A673 (cell line): ENCODE measurements at regions not wholly inside any gene's neighbourhood (a gene's known extent, or its start where the extent isn't known, plus 50 kb on each side); places are given as distances from the start of the nearest gene placed in this dataset.

Experiments used
- EZH2 ChIP-seq: fragments of 200-600 bp; sonication (generic); IDR thresholded peaks from 2 replicates; pipeline ENCODE4 v1.6.1; 2017; ENCODE audit warnings: borderline replicate concordance, low read depth, mild to moderate bottlenecking, mixed read lengths, antibody characterized with exemption, low read length; ENCODE audit not compliant: poor library complexity, severe bottlenecking
- TF ChIP-seq, protein P1 (sequence below): fragments of 300-800, 200-600 bp; sonication (generic); conservative IDR thresholded peaks from 2 replicates; pipeline ENCODE4 v1.5.1; 2017; ENCODE audit warnings: low read depth, mild to moderate bottlenecking, antibody characterized with exemption, low read length, moderate library complexity, mixed read lengths

DNA sequence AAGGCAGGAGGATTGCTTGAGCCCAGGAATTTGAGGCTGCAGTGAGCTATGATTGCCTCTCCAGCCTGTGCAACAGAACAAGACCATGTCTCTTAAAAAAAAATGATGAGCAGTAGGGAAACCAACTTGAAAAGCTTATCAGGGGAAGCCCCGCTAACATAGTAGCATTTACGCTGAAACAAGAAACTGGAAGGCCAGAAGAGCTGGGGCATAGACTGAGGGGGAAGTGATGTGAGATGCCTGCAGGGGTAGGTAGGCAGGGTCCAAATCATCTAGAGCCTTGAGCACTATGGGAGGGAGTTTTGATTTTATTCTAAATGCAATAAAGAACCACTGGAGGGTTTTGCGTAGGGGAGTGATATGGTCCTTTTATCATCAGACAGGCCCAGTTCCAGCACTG is 139.3 kb downstream of the CYB561 start:
- TF ChIP-seq, protein P1, sequence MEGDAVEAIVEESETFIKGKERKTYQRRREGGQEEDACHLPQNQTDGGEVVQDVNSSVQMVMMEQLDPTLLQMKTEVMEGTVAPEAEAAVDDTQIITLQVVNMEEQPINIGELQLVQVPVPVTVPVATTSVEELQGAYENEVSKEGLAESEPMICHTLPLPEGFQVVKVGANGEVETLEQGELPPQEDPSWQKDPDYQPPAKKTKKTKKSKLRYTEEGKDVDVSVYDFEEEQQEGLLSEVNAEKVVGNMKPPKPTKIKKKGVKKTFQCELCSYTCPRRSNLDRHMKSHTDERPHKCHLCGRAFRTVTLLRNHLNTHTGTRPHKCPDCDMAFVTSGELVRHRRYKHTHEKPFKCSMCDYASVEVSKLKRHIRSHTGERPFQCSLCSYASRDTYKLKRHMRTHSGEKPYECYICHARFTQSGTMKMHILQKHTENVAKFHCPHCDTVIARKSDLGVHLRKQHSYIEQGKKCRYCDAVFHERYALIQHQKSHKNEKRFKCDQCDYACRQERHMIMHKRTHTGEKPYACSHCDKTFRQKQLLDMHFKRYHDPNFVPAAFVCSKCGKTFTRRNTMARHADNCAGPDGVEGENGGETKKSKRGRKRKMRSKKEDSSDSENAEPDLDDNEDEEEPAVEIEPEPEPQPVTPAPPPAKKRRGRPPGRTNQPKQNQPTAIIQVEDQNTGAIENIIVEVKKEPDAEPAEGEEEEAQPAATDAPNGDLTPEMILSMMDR = no peak
- no peak for TF ChIP-seq EZH2
